ENCODE measurements at regions not wholly inside any gene's neighbourhood (a gene's known extent, or its start where the extent isn't known, plus 50 kb on each side); places are given as distances from the start of the nearest gene placed in this dataset.
"Not testable (repeated sequence)": the region's sequence is repeated elsewhere in the genome, so short reads cannot be mapped to it uniquely, and the experiment has no call there.

GRCh38 chr5:126003309-126003708, 419.9 kb upstream of the GRAMD2B start:
- no peak for DNase-seq (ENCODE audit: low read depth in 2 of 2)

- DNase-seq (ENCODE audit: low read depth in 2 of 2), result no peak
Measured at GRCh38 chr5:126004636-126005035, 418.6 kb upstream of the GRAMD2B start.

- no peak for DNase-seq (ENCODE audit: low read depth in 2 of 2)
Measured at GRCh38 chr5:126007841-126008240, 415.4 kb upstream of the GRAMD2B start.

GRCh38 chr5:126009566-126009965, 413.6 kb upstream of the GRAMD2B start:
- no peak for DNase-seq (ENCODE audit: low read depth in 2 of 2)

- not testable (repeated sequence) for DNase-seq (ENCODE audit: low read depth in 2 of 2)
Measured at GRCh38 chr5:126011526-126011925, 411.7 kb upstream of the GRAMD2B start.

- no peak for DNase-seq (ENCODE audit: low read depth in 2 of 2)
Measured at GRCh38 chr5:126014676-126015075, 408.5 kb upstream of the GRAMD2B start.

GRCh38 chr5:126015235-126016181, 407.7 kb upstream of the GRAMD2B start:
- no peak for DNase-seq (ENCODE audit: low read depth in 2 of 2)

- DNase-seq (ENCODE audit: low read depth in 2 of 2), result no peak
Measured at GRCh38 chr5:126016256-126016655, 407.0 kb upstream of the GRAMD2B start.

- no peak for DNase-seq (ENCODE audit: low read depth in 2 of 2)
Measured at GRCh38 chr5:126017096-126017495, 406.1 kb upstream of the GRAMD2B start.

- no peak for DNase-seq (ENCODE audit: low read depth in 2 of 2)
Measured at GRCh38 chr5:126020770-126021169, 402.4 kb upstream of the GRAMD2B start.

- DNase-seq (ENCODE audit: low read depth in 2 of 2), result no peak
Measured at GRCh38 chr5:126023994-126024441, 399.2 kb upstream of the GRAMD2B start.

- DNase-seq (ENCODE audit: low read depth in 2 of 2), result no peak
Measured at GRCh38 chr5:126027149-126027548, 396.1 kb upstream of the GRAMD2B start.

GRCh38 chr5:126027652-126028051, 395.6 kb upstream of the GRAMD2B start:
- no peak for DNase-seq (ENCODE audit: low read depth in 2 of 2)

- no peak for DNase-seq (ENCODE audit: low read depth in 2 of 2)
Measured at GRCh38 chr5:126028336-126028735, 394.9 kb upstream of the GRAMD2B start.

GRCh38 chr5:126029282-126029681, 393.9 kb upstream of the GRAMD2B start:
- not testable (repeated sequence) for DNase-seq (ENCODE audit: low read depth in 2 of 2)

GRCh38 chr5:126030698-126031097, 392.5 kb upstream of the GRAMD2B start:
- no peak for DNase-seq (ENCODE audit: low read depth in 2 of 2)

GRCh38 chr5:126031989-126032716, 391.1 kb upstream of the GRAMD2B start:
- no peak for DNase-seq (ENCODE audit: low read depth in 2 of 2)

GRCh38 chr5:126043688-126044087, 379.5 kb upstream of the GRAMD2B start:
- no peak for DNase-seq (ENCODE audit: low read depth in 2 of 2)

- no peak for DNase-seq (ENCODE audit: low read depth in 2 of 2)
Measured at GRCh38 chr5:126044111-126044668, 379.0 kb upstream of the GRAMD2B start.

- no peak for DNase-seq (ENCODE audit: low read depth in 2 of 2)
Measured at GRCh38 chr5:126044931-126045565, 378.2 kb upstream of the GRAMD2B start.

- no peak for DNase-seq (ENCODE audit: low read depth in 2 of 2)
Measured at GRCh38 chr5:126046318-126046717, 376.9 kb upstream of the GRAMD2B start.
